ENCODE measurements at regions not wholly inside any gene's neighbourhood (a gene's known extent, or its start where the extent isn't known, plus 50 kb on each side); places are given as distances from the start of the nearest gene placed in this dataset.
A peak's percentile ranks its signal among the peaks of the same experiment; 100 is the strongest.

DNA sequence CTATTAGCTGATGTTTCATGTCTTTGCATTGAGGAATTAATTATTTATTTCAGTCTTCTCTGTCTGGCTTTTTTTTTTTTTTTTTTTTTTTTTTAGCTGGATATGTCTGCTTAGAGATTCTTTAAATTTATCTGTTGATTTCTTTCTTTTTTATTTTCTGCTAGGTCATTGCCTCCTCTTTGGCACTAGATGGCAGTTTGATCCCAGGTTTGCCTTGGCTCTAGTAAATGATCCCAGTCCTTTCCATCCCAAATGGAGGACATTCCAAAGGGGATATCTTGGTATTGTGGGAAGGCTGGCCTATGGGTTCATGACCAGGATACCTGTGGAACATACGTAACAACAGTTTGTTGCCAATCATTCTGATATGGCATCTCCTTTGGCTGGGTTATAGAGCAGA, 339.5 kb upstream of the GCFC2 start:
- H3K27ac ChIP-seq, result no peak overlapping the region
- TF ChIP-seq, protein P1, sequence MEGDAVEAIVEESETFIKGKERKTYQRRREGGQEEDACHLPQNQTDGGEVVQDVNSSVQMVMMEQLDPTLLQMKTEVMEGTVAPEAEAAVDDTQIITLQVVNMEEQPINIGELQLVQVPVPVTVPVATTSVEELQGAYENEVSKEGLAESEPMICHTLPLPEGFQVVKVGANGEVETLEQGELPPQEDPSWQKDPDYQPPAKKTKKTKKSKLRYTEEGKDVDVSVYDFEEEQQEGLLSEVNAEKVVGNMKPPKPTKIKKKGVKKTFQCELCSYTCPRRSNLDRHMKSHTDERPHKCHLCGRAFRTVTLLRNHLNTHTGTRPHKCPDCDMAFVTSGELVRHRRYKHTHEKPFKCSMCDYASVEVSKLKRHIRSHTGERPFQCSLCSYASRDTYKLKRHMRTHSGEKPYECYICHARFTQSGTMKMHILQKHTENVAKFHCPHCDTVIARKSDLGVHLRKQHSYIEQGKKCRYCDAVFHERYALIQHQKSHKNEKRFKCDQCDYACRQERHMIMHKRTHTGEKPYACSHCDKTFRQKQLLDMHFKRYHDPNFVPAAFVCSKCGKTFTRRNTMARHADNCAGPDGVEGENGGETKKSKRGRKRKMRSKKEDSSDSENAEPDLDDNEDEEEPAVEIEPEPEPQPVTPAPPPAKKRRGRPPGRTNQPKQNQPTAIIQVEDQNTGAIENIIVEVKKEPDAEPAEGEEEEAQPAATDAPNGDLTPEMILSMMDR (conservative IDR thresholded peaks at IDR 0.05), result peak; percentile 37
- TF ChIP-seq ZFX (IDR thresholded peaks at IDR 0.05), result no peak

DNA sequence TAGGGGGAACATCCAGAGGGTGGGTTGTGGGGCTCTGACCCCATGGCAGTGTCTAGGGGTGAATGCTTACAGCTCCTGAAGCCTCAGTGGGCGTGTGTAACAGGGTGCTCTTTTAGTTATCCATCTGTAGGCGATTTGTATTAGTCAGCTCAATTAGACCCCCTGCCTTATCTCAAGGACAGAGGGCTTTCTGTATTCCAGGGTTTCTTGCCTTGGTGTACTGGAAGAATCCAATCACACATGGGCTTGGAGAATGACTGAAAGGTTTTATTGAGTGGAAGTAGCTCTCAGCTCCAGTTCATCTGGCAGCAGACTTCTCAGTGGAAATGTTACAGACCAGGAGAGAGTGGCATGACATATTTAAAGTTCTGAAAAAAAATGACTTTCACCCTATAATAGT, 334.0 kb upstream of the GCFC2 start:
- H3K27ac ChIP-seq, result no peak overlapping the region
- TF ChIP-seq, protein P1 (conservative IDR thresholded peaks at IDR 0.05), result no peak
- TF ChIP-seq ZFX (IDR thresholded peaks at IDR 0.05), result no peak

DNA sequence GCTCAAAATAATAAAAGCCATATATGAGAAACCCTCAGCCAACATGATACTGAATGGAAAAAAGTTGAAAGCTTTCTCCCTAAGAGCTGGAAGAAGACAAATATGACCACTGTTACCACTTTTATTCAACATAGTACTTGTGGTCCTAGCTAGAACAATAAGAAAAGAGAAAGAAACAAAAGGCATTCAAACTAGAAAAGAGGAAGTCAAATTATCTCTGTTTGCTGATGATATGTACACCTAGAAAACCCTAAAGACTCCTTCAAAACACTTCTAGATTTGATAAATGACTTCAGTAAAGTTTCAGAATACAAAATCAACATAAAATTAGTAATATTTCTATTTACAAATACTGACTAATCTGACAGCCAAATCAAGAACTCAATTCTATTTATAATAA, 328.8 kb upstream of the GCFC2 start:
- TF ChIP-seq, protein P1 (conservative IDR thresholded peaks at IDR 0.05), result no peak
- TF ChIP-seq ZFX (IDR thresholded peaks at IDR 0.05), result no peak
- H3K27ac ChIP-seq, result no peak overlapping the region

DNA sequence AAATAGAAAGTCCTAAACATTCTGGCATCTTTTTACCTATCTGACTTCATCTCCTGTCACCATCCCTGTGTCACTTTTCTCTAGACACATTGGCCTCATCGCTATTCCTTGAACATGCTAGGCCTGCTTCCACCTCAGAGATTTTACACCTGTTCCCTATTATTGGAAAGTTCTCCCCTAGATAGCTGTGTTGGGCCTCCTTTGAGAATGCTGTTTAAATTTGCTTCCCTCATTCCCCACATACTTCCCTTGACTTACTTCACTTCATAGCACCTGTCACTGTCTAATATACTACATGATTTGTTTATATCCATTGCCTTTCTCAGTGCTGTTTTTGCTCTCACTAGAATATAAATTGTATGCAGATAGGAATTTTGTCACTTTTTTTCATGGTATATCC, 317.0 kb upstream of the GCFC2 start:
- TF ChIP-seq ZFX (IDR thresholded peaks at IDR 0.05), result no peak
- TF ChIP-seq, protein P1 (conservative IDR thresholded peaks at IDR 0.05), result no peak
- no peak overlapping the region for H3K27ac ChIP-seq

DNA sequence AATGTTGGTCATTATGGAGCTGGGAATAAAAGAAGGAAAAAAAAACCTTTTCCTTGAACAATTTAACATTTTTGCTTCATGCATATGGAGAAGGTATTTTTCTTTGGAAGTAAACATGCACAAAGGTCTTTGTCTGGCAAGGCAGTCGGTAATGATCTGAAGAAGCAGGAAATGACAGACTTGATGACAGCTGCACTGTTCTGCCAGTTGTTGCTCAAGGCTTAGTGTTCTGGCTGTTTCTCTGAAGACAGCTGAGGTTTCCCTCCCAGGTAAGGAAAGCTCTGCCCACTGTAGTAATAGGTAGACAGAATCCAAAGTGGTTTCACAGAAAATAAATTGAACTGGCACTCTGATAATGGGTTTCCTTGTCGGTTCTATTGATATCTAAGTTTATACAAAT, 308.4 kb upstream of the GCFC2 start:
- TF ChIP-seq, protein P1 (conservative IDR thresholded peaks at IDR 0.05), result no peak
- TF ChIP-seq ZFX (IDR thresholded peaks at IDR 0.05), result no peak
- no peak overlapping the region for H3K27ac ChIP-seq

DNA sequence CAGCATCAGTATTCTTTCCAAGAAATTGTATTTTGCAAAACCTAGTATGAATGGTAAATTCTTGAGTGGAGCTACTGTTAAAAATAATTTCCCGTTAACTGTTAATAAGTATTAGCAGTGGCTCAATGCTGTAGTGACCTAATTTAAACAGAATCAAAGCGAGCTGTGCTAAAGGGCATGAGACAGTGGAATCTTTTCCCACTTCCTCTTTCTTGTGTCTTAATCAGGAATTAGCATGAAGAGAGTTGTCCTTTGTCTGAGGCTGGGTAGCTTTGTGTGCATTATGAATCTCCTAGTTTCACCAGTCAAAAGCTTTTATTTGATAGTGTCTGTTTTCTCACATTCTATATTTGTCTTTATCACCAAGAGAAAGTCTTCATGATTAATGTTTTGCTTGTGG, 298.8 kb upstream of the GCFC2 start:
- TF ChIP-seq, protein P1 (conservative IDR thresholded peaks at IDR 0.05), result no peak
- no peak for TF ChIP-seq ZFX (IDR thresholded peaks at IDR 0.05)
- H3K27ac ChIP-seq, result no peak overlapping the region

DNA sequence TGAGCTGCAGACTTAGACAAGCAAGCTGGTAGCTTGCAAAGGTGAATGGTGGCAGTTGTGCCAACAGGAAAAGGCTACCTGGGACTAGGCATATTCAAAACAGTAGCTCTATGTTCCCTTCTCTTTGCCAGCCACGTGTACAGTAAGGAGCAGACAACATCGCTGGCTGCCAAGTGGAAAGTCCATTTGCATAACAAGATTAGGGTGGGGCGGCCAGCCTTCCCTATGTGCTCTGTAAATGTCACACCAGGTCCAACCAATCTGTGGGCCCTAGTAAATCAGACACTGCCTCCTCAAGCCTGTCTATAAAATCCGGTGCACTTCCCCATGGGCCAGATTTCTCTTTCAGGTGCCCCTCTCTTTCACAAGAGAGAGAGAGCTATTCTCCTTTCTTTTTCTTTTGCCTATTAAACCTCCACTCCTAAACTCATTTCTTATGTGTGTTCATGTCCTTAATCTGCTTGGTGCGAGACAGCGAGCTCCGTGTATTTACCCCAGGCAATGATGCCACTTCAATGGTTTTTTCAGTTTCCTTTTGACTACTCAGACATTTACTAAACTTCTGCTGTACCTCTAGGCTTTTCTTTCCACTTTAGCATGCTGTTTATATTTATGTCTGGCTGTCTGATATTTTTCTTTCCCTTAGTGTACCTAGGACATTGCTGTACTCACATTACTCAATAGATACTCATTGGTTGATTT, 297.4 kb upstream of the GCFC2 start:
- H3K27ac ChIP-seq, result no peak overlapping the region
- TF ChIP-seq, protein P1 (conservative IDR thresholded peaks at IDR 0.05), result no peak
- TF ChIP-seq ZFX (IDR thresholded peaks at IDR 0.05), result no peak

Measured in C4-2B (cell line).